ENCODE measurements at regions not wholly inside any gene's neighbourhood (a gene's known extent, or its start where the extent isn't known, plus 50 kb on each side); places are given as distances from the start of the nearest gene placed in this dataset.

DNA sequence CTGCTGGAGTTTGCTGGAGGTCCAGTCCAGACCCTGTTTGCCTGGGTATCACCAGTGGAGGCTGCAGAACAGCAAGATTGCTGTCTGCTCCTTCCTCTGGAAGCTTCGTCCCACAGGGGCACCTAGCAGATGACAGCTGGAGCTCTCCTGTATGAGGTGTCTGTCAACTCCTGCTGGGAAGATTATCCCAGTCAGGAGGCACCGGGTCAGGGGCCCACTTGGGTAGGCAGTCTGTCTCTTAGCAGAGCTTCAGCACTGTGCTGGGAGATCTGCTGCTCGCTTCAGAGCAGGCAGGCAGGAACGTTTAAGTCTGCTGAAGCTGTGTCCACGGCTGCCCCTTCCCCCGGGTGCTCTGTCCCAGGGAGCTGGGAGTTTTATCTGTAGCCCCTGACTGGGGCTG, 96.8 kb upstream of the SLC35F1 start:
- TF ChIP-seq, protein P1, sequence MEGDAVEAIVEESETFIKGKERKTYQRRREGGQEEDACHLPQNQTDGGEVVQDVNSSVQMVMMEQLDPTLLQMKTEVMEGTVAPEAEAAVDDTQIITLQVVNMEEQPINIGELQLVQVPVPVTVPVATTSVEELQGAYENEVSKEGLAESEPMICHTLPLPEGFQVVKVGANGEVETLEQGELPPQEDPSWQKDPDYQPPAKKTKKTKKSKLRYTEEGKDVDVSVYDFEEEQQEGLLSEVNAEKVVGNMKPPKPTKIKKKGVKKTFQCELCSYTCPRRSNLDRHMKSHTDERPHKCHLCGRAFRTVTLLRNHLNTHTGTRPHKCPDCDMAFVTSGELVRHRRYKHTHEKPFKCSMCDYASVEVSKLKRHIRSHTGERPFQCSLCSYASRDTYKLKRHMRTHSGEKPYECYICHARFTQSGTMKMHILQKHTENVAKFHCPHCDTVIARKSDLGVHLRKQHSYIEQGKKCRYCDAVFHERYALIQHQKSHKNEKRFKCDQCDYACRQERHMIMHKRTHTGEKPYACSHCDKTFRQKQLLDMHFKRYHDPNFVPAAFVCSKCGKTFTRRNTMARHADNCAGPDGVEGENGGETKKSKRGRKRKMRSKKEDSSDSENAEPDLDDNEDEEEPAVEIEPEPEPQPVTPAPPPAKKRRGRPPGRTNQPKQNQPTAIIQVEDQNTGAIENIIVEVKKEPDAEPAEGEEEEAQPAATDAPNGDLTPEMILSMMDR (IDR thresholded peaks at IDR 0.05; ENCODE audit: low read depth, low read length): no peak
- H3K4me3 ChIP-seq (ENCODE audit: low read depth, low read length): no peak overlapping the region
- in situ Hi-C loops (cut with HindIII; ENCODE audit: low sequenced_read_pairs): no loop called here
- DNase-seq (ENCODE audit: low read depth, low spot score): no peak

DNA sequence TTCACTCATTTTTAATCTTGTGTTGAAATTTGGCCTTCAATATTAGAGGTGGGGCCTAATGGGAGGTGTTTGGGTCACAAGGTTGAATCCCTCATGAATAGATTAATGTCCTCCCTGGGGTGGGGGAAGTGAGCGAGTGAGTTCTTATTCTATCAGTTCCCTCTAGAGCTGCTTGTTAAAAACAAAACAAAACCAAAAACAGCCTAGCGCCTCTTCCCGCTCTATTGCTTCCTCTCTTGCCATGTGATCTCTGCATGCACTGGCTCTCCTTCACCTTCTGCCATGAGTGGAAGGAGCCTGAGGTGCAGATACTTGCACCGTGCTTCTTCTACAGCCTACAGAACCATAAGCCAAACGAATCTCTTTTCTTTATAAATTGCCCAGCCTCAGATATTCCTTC, 89.6 kb upstream of the SLC35F1 start:
- in situ Hi-C loops (cut with HindIII; ENCODE audit: low sequenced_read_pairs): no loop called here
- TF ChIP-seq, protein P1 (IDR thresholded peaks at IDR 0.05; ENCODE audit: low read depth, low read length): no peak
- no peak overlapping the region for H3K4me3 ChIP-seq (ENCODE audit: low read depth, low read length)
- DNase-seq (ENCODE audit: low read depth, low spot score): no peak

GRCh38 chr6:117817992-117818391, 89.1 kb upstream of the SLC35F1 start:
- in situ Hi-C loops (cut with HindIII; ENCODE audit: low sequenced_read_pairs): no loop called here
- no peak overlapping the region for H3K4me3 ChIP-seq (ENCODE audit: low read depth, low read length)
- DNase-seq (ENCODE audit: low read depth, low spot score): no peak
- TF ChIP-seq, protein P1 (IDR thresholded peaks at IDR 0.05; ENCODE audit: low read depth, low read length): no peak

DNA sequence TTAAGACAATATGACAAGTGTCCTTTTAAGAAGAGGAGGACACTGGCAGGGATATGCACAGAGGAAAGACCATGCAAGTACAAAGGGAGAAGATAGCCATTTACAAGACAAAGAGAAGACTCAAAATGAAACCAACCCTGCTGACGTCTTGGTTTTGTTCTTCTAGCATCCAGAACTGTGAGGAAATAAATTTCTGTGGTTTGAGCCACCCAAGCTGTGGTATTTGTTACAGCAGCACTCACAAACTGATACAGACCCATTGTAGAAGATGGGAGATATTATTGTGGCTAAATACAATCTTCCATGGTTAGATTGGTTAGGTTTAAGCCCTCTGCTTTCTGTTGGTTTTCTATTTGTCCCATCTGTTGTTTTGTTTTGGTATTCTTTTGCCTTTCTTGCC, 88.6 kb upstream of the SLC35F1 start:
- TF ChIP-seq, protein P1 (IDR thresholded peaks at IDR 0.05; ENCODE audit: low read depth, low read length): no peak
- H3K4me3 ChIP-seq (ENCODE audit: low read depth, low read length): no peak overlapping the region
- in situ Hi-C loops (cut with HindIII; ENCODE audit: low sequenced_read_pairs): no loop called here
- DNase-seq (ENCODE audit: low read depth, low spot score): no peak

GRCh38 chr6:117829594-117830319, 77.3 kb upstream of the SLC35F1 start:
- TF ChIP-seq, protein P1 (IDR thresholded peaks at IDR 0.05; ENCODE audit: low read depth, low read length): peak; percentile 59
- peak; percentile 51 for DNase-seq (ENCODE audit: low read depth, low spot score)
- in situ Hi-C loops (cut with HindIII; ENCODE audit: low sequenced_read_pairs): no loop called here
- peak overlapping the region; percentile 48 for H3K4me3 ChIP-seq (ENCODE audit: low read depth, low read length)

- in situ Hi-C loops (cut with HindIII; ENCODE audit: low sequenced_read_pairs): no loop called here
- TF ChIP-seq, protein P1 (IDR thresholded peaks at IDR 0.05; ENCODE audit: low read depth, low read length): no peak
- no peak overlapping the region for H3K4me3 ChIP-seq (ENCODE audit: low read depth, low read length)
- no peak for DNase-seq (ENCODE audit: low read depth, low spot score)
Observed at GRCh38 chr6:117837261-117837660, 69.8 kb upstream of the SLC35F1 start.

All from astrocyte of the spinal cord (primary cell).